ENCODE measurements at regions not wholly inside any gene's neighbourhood (a gene's known extent, or its start where the extent isn't known, plus 50 kb on each side); places are given as distances from the start of the nearest gene placed in this dataset.

DNA sequence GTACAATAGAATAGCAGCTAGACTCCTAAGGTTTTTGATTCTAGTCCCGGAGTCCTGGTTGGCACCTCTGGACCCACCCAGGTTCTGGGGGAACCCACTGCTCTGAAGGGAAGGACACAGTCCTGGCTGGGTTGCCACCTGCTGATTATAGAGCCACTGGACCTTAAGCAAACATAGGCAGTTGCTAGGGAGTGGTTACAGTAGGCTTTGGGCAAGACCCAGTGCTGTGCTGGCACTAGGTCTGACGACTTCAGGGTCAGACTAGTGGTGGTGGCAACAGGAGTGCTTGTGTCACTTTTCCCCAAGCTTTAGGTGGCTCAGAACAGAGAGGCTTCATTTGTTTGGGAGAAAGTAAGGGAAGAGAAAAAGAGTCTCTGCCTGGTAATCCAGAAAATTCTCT, 109.8 kb upstream of the C3orf80 start:
- TF ChIP-seq, protein P1, sequence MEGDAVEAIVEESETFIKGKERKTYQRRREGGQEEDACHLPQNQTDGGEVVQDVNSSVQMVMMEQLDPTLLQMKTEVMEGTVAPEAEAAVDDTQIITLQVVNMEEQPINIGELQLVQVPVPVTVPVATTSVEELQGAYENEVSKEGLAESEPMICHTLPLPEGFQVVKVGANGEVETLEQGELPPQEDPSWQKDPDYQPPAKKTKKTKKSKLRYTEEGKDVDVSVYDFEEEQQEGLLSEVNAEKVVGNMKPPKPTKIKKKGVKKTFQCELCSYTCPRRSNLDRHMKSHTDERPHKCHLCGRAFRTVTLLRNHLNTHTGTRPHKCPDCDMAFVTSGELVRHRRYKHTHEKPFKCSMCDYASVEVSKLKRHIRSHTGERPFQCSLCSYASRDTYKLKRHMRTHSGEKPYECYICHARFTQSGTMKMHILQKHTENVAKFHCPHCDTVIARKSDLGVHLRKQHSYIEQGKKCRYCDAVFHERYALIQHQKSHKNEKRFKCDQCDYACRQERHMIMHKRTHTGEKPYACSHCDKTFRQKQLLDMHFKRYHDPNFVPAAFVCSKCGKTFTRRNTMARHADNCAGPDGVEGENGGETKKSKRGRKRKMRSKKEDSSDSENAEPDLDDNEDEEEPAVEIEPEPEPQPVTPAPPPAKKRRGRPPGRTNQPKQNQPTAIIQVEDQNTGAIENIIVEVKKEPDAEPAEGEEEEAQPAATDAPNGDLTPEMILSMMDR (conservative IDR thresholded peaks at IDR 0.05 in 1 of 2, IDR thresholded peaks at IDR 0.05 in 1 of 2; ENCODE audit: extremely low read depth in 1 of 2, insufficient read depth in 1 of 2, low read depth in 1 of 2, low read length in 2 of 2) = no peak
- no peak for TF ChIP-seq EZH2 (IDR thresholded peaks at IDR 0.05; ENCODE audit: borderline replicate concordance, low read length)

All from mammary epithelial cell (primary cell).